Vagina (tissue), 2 donors: ENCODE measurements at regions not wholly inside any gene's neighbourhood (a gene's known extent, or its start where the extent isn't known, plus 50 kb on each side); places are given as distances from the start of the nearest gene placed in this dataset.

Source experiments
- DNase-seq, 2 donors: peaks; one replicate each; pipeline ENCODE4 v3.0.0-alpha.2; 2017; ENCODE audit errors: extremely low spot score in 2 of 2
- H3K27ac ChIP-seq: fragments of 200-600 bp; sonication (generic); one replicate; pipeline ENCODE4 v1.5.1; 2019
- H3K27me3 ChIP-seq: fragments of 200-600 bp; sonication (generic); one replicate; pipeline ENCODE4 v1.5.1; 2019
- H3K36me3 ChIP-seq, 2 donors: fragments of 200-600 bp; sonication (generic); one replicate each; pipeline ENCODE4 v1.5.1; 2017 to 2019
- H3K4me1 ChIP-seq: fragments of 200-600 bp; sonication (generic); one replicate; pipeline ENCODE4 v1.5.1; 2019
- H3K4me3 ChIP-seq, 2 donors: fragments of 200-600 bp; sonication (generic); 1 replicate in 1 of 2; 2 replicates in 1 of 2; pipeline ENCODE4 v1.5.1; 2016 to 2019
- H3K9me3 ChIP-seq: fragments of 200-600 bp; sonication (generic); one replicate; pipeline ENCODE4 v1.5.1; 2019
- CTCF ChIP-seq, 3 experiments: fragments of 450-650 bp in 2 of 3; fragments of 200-600 bp in 1 of 3; sonication (generic) in 1 of 3; IDR thresholded peaks; one replicate each; pipeline ENCODE4 v1.5.1; 2017 to 2019; ENCODE audit warnings: antibody characterized with exemption in 3 of 3, mild to moderate bottlenecking in 2 of 3, moderate library complexity in 2 of 3
- POLR2A ChIP-seq, 2 donors: fragments of 450-650 bp; IDR thresholded peaks; one replicate each; pipeline ENCODE4 v1.6.1; 2017; ENCODE audit warnings: antibody characterized with exemption in 2 of 2, mild to moderate bottlenecking in 2 of 2, moderate library complexity in 2 of 2
- POLR2AphosphoS5 ChIP-seq, 2 donors: sonication (generic); formaldehyde crosslinking; IDR thresholded peaks; one replicate each; pipeline ENCODE4 v1.9.0; 2017; ENCODE audit warnings: antibody characterized with exemption in 2 of 2, mild to moderate bottlenecking in 2 of 2, low read depth in 1 of 2; ENCODE audit not compliant: insufficient read depth in 1 of 2
- intact Hi-C: fragments of 100-400 bp; cut with DNase I; formaldehyde crosslinking; loops from one replicate; pipeline ENCODE4 v1.15.1; 2023

GRCh38 chr3:34881026-34881425 is 758.3 kb upstream of the ARPP21 start:
- H3K27ac ChIP-seq: no peak overlapping the region
- H3K27me3 ChIP-seq: no peaks in the 10 kb centered on the region
- no peak for TF ChIP-seq POLR2AphosphoS5 (IDR thresholded peaks at IDR 0.05; ENCODE audit: insufficient read depth in 1 of 2, low read depth in 1 of 2)
- TF ChIP-seq POLR2A (IDR thresholded peaks at IDR 0.05): no peak
- H3K9me3 ChIP-seq: no peaks in the 10 kb centered on the region
- no peak overlapping the region for H3K4me3 ChIP-seq
- no peak for DNase-seq
- H3K4me1 ChIP-seq: no peaks in the 10 kb centered on the region
- intact Hi-C loops: no loop called here
- H3K36me3 ChIP-seq: no peaks in the 10 kb centered on the region

GRCh38 chr3:34882764-34883163 is 756.6 kb upstream of the ARPP21 start:
- H3K27me3 ChIP-seq: no peaks in the 10 kb centered on the region

GRCh38 chr3:34884007-34884406 is 755.3 kb upstream of the ARPP21 start:
- no peak for DNase-seq
- H3K36me3 ChIP-seq: no peaks in the 10 kb centered on the region
- H3K4me3 ChIP-seq: no peak overlapping the region
- H3K9me3 ChIP-seq: no peaks in the 10 kb centered on the region
- no peak for TF ChIP-seq POLR2A (IDR thresholded peaks at IDR 0.05)
- TF ChIP-seq POLR2AphosphoS5 (IDR thresholded peaks at IDR 0.05; ENCODE audit: insufficient read depth in 1 of 2, low read depth in 1 of 2): no peak
- no peak for TF ChIP-seq CTCF (IDR thresholded peaks at IDR 0.05)
- no peak overlapping the region for H3K27ac ChIP-seq
- no peaks in the 10 kb centered on the region for H3K27me3 ChIP-seq
- no peaks in the 10 kb centered on the region for H3K4me1 ChIP-seq
- intact Hi-C loops: no loop called here

More at GRCh38 chr3:34882764-34883163, 756.6 kb upstream of the ARPP21 start:
- Histone ChIP-seq H3K9me3 (no peaks in the 10 kb centered on the region), H3K27ac (no peak overlapping the region), H3K36me3 (no peaks in the 10 kb centered on the region), H3K4me1 (no peaks in the 10 kb centered on the region), H3K4me3 (no peak overlapping the region)
- intact Hi-C loops: no loop called here
- TF ChIP-seq POLR2A (IDR thresholded peaks at IDR 0.05): no peak
- no peak for TF ChIP-seq POLR2AphosphoS5 (IDR thresholded peaks at IDR 0.05; ENCODE audit: insufficient read depth in 1 of 2, low read depth in 1 of 2)
- no peak for TF ChIP-seq CTCF (IDR thresholded peaks at IDR 0.05)
- no peak for DNase-seq

- DNase-seq: no peak
Measured at GRCh38 chr3:34886443-34886842, 752.9 kb upstream of the ARPP21 start.

GRCh38 chr3:34889641-34890040 is 749.7 kb upstream of the ARPP21 start:
- Histone ChIP-seq H3K36me3 (no peaks in the 10 kb centered on the region), H3K4me3 (no peak overlapping the region), H3K9me3 (no peaks in the 10 kb centered on the region), H3K4me1 (no peaks in the 10 kb centered on the region), H3K27ac (no peak overlapping the region), H3K27me3 (no peaks in the 10 kb centered on the region)
- TF ChIP-seq CTCF (IDR thresholded peaks at IDR 0.05) (no peak), POLR2AphosphoS5 (IDR thresholded peaks at IDR 0.05; ENCODE audit: insufficient read depth in 1 of 2, low read depth in 1 of 2) (no peak)
- no peak for DNase-seq
- intact Hi-C loops: no loop called here

More at GRCh38 chr3:34886443-34886842, 752.9 kb upstream of the ARPP21 start:
- no peaks in the 10 kb centered on the region for H3K36me3 ChIP-seq
- H3K27ac ChIP-seq: no peak overlapping the region
- no peaks in the 10 kb centered on the region for H3K9me3 ChIP-seq
- H3K27me3 ChIP-seq: no peaks in the 10 kb centered on the region
- no peaks in the 10 kb centered on the region for H3K4me1 ChIP-seq
- TF ChIP-seq POLR2AphosphoS5 (IDR thresholded peaks at IDR 0.05; ENCODE audit: insufficient read depth in 1 of 2, low read depth in 1 of 2) (no peak), CTCF (IDR thresholded peaks at IDR 0.05) (no peak), POLR2A (IDR thresholded peaks at IDR 0.05) (no peak)
- intact Hi-C loops: no loop called here
- no peak overlapping the region for H3K4me3 ChIP-seq
